ENCODE measurements at regions not wholly inside any gene's neighbourhood (a gene's known extent, or its start where the extent isn't known, plus 50 kb on each side); places are given as distances from the start of the nearest gene placed in this dataset.
A peak's percentile ranks its signal among the peaks of the same experiment; 100 is the strongest.
"Not testable (repeated sequence)": the region's sequence is repeated elsewhere in the genome, so short reads cannot be mapped to it uniquely, and the experiment has no call there.

DNA sequence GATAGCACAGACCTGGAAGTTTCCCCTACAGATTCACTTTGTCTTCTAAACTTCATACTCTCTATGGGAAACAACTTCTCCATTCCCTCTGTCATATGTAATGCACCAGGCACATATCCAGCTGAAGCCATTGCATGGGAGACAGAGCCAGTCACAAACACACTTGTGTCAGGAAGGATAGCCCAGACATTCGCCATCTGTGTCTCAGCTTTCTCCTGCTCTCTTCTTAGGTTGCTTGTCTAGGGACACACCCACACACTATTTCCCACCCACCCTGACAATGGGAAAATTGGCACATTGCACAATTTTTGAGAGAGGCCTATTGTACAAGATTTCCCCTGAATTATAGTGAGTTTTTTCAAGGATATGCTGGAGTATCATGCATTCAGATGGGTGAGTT, 158.4 kb upstream of the MPDZ start:
- Histone ChIP-seq H3K27me3 (replicated peaks; ENCODE audit: insufficient read depth) (peaks cover 59% of the 10 kb centered on the region), H3K4me2 (ENCODE audit: unreplicated experiment) (no peak overlapping the region), H3K27ac (no peak overlapping the region), H3K4me3 (no peak overlapping the region), H2AFZ (no peak overlapping the region), H3K79me2 (ENCODE audit: insufficient read depth) (no peaks in the 10 kb centered on the region), H3F3A (ENCODE audit: insufficient read depth) (no peaks in the 10 kb centered on the region), H3K36me3 (ENCODE audit: low read depth) (no peaks in the 10 kb centered on the region), H3K9me3 (ENCODE audit: low read depth) (no peaks in the 10 kb centered on the region), H3K9me2 (ENCODE audit: insufficient read depth) (no peaks in the 10 kb centered on the region), H4K20me1 (ENCODE audit: insufficient read depth) (no peaks in the 10 kb centered on the region), H3K4me1 (ENCODE audit: insufficient read depth) (no peaks in the 10 kb centered on the region), H3K9ac (no peak overlapping the region)
- no peak for DNase-seq
- in situ Hi-C loops (cut with MboI) = no loop called here
- 100% methylated on average over 1 of the region's 1 CpG for WGBS, 2 experiments (ENCODE audit: low coverage in 1 of 2, low lambda C conversion rate in 2 of 2, missing lambda C conversion rate in 2 of 2)
- no peak for TF ChIP-seq EZH2 (IDR thresholded peaks at IDR 0.05; ENCODE audit: insufficient read depth, poor library complexity, severe bottlenecking)
- TF ChIP-seq EZH2phosphoT487 (IDR thresholded peaks at IDR 0.05; ENCODE audit: insufficient read depth, low read depth) = no peak

DNA sequence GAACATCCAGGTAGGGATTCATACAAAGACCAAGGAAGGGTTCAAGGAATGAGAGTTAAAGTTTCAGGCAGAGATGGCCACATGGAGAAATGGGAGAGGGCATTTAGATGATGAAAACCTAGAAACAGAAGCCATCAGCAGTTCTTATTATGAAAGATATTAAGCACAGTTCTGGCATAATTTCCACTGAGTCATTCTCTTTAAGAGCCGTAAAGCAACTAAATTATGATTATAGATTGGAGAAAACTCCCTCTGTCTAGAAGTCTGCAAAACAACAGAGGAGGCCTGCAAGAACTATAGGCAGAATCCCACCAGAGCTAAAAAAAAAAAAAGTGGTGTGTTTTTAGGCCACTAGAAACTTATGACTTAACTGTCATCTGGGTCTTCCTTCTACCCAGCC, 157.1 kb upstream of the MPDZ start:
- Histone ChIP-seq H3K27me3 (replicated peaks; ENCODE audit: insufficient read depth) (peaks cover 49% of the 10 kb centered on the region), H2AFZ (no peak overlapping the region), H3K9me2 (ENCODE audit: insufficient read depth) (no peaks in the 10 kb centered on the region), H3K36me3 (ENCODE audit: low read depth) (no peaks in the 10 kb centered on the region), H3K4me3 (no peak overlapping the region), H3K79me2 (ENCODE audit: insufficient read depth) (no peaks in the 10 kb centered on the region), H3K27ac (no peak overlapping the region), H3F3A (ENCODE audit: insufficient read depth) (no peaks in the 10 kb centered on the region), H3K9ac (no peak overlapping the region), H4K20me1 (ENCODE audit: insufficient read depth) (no peaks in the 10 kb centered on the region), H3K4me2 (ENCODE audit: unreplicated experiment) (no peak overlapping the region), H3K9me3 (ENCODE audit: low read depth) (no peaks in the 10 kb centered on the region), H3K4me1 (ENCODE audit: insufficient read depth) (no peaks in the 10 kb centered on the region)
- 19 to 32% methylated on average over 1 of the region's 1 CpG for WGBS, 2 experiments (ENCODE audit: low coverage in 1 of 2, low lambda C conversion rate in 2 of 2, missing lambda C conversion rate in 2 of 2)
- in situ Hi-C loops (cut with MboI) = no loop called here
- peak; percentile 20 for DNase-seq
- TF ChIP-seq EZH2 (IDR thresholded peaks at IDR 0.05; ENCODE audit: insufficient read depth, poor library complexity, severe bottlenecking) (no peak), EZH2phosphoT487 (IDR thresholded peaks at IDR 0.05; ENCODE audit: insufficient read depth, low read depth) (no peak)

DNA sequence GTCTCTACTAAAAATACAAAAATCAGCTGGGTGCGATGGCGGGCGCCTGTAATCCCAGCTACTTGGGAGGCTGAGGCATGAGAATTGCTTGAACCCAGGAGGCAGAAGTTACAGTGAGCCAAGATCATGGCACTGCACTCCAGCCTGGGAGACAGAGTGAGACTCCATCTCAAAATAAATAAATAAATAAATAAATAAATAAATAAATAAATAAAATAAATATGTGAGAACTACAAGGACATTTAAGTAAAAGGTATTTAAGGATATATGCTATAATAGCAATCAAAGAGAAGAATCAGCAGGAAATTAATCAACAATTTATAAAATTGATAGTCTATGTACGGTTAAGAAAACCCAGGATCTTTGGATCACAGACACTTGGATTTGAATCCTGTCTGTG, 154.0 kb upstream of the MPDZ start:
- H3K4me3 ChIP-seq; H3K79me2 ChIP-seq (ENCODE audit: insufficient read depth); DNase-seq; H3F3A ChIP-seq (ENCODE audit: insufficient read depth); H3K36me3 ChIP-seq (ENCODE audit: low read depth); H3K9ac ChIP-seq; H2AFZ ChIP-seq; H3K4me1 ChIP-seq (ENCODE audit: insufficient read depth); in situ Hi-C loops (cut with MboI); H3K9me2 ChIP-seq (ENCODE audit: insufficient read depth); H3K9me3 ChIP-seq (ENCODE audit: low read depth); H3K27ac ChIP-seq; H3K4me2 ChIP-seq (ENCODE audit: unreplicated experiment); H4K20me1 ChIP-seq (ENCODE audit: insufficient read depth): not testable (repeated sequence)
- 93 to 98% methylated on average over 4 of the region's 4 CpGs for WGBS, 2 experiments (ENCODE audit: low coverage in 1 of 2, low lambda C conversion rate in 2 of 2, missing lambda C conversion rate in 2 of 2)
- H3K27me3 ChIP-seq (replicated peaks; ENCODE audit: insufficient read depth) = peaks cover 36% of the 10 kb centered on the region

DNA sequence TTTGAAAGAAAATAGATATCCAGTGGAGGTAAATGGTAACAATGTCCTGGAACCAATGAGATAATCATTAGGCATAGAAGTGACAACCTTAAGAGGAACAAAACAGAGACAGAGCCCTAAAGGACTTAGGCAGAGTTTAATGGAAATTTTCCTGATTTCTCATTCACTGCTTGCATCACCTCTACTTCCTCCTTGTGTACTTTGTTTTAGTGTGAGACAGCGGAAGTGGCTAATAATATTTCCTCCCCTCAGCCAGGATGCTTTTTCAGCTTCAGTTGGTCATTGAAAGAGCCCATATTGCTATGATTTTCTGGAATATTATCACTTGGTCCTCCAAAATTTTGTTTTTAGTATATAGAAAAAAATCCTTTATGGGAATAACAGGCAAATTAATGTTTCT, 153.4 kb upstream of the MPDZ start:
- in situ Hi-C loops (cut with MboI) = no loop called here
- no peak overlapping the region for H3K4me3 ChIP-seq
- WGBS, 2 experiments (ENCODE audit: low coverage in 1 of 2, low lambda C conversion rate in 2 of 2, missing lambda C conversion rate in 2 of 2) = 86 to 93% methylated on average over 1 of the region's 1 CpG

DNA sequence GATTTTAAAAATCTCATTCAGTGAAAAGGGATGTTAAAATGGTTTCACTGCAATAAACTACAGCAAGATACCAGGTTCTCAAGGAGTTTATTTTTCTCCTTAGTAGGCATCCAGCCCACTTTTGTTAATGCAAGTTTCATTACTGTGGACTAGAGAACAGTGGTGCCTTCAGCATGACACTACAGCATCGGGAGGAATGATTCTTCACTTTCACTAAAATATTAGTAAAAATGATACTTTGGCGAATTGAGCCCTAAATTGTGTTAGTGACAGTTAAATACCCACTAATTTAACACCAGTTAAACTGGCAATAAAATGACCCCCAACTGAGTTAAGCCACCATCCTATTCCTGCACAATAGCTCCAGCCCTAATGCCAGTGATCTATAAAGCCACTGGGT, 152.2 kb upstream of the MPDZ start:
- H3F3A ChIP-seq (ENCODE audit: insufficient read depth) = no peaks in the 10 kb centered on the region
- no peak for DNase-seq
- no peaks in the 10 kb centered on the region for H3K79me2 ChIP-seq (ENCODE audit: insufficient read depth)
- TF ChIP-seq EZH2phosphoT487 (IDR thresholded peaks at IDR 0.05; ENCODE audit: insufficient read depth, low read depth) = no peak
- no peak for TF ChIP-seq EZH2 (IDR thresholded peaks at IDR 0.05; ENCODE audit: insufficient read depth, poor library complexity, severe bottlenecking)
- no peak overlapping the region for H3K4me3 ChIP-seq
- no peaks in the 10 kb centered on the region for H3K9me2 ChIP-seq (ENCODE audit: insufficient read depth)
- no peaks in the 10 kb centered on the region for H4K20me1 ChIP-seq (ENCODE audit: insufficient read depth)
- in situ Hi-C loops (cut with MboI) = no loop called here
- peaks cover 26% of the 10 kb centered on the region; the same call in 1 of the 2 replicates for H3K27me3 ChIP-seq (replicated peaks; ENCODE audit: insufficient read depth)
- H3K4me1 ChIP-seq (ENCODE audit: insufficient read depth) = no peaks in the 10 kb centered on the region
- no peaks in the 10 kb centered on the region for H3K9me3 ChIP-seq (ENCODE audit: low read depth)
- H3K36me3 ChIP-seq (ENCODE audit: low read depth) = no peaks in the 10 kb centered on the region
- no peak overlapping the region for H3K9ac ChIP-seq
- no peak overlapping the region for H3K27ac ChIP-seq
- WGBS, 2 experiments (ENCODE audit: low coverage in 1 of 2, low lambda C conversion rate in 2 of 2, missing lambda C conversion rate in 2 of 2) = 82 to 84% methylated on average over 2 of the region's 2 CpGs
- H2AFZ ChIP-seq = no peak overlapping the region
- no peak overlapping the region for H3K4me2 ChIP-seq (ENCODE audit: unreplicated experiment)

More for the DNA sequence above, 153.4 kb upstream of the MPDZ start:
- Histone ChIP-seq H2AFZ (no peak overlapping the region), H3K36me3 (ENCODE audit: low read depth) (no peaks in the 10 kb centered on the region), H3K27ac (no peak overlapping the region), H3K9me2 (ENCODE audit: insufficient read depth) (no peaks in the 10 kb centered on the region), H4K20me1 (ENCODE audit: insufficient read depth) (no peaks in the 10 kb centered on the region), H3K79me2 (ENCODE audit: insufficient read depth) (no peaks in the 10 kb centered on the region), H3K4me1 (ENCODE audit: insufficient read depth) (no peaks in the 10 kb centered on the region), H3K9ac (no peak overlapping the region), H3K27me3 (replicated peaks; ENCODE audit: insufficient read depth) (peaks cover 34% of the 10 kb centered on the region; the same call in 1 of the 2 replicates), H3F3A (ENCODE audit: insufficient read depth) (no peaks in the 10 kb centered on the region), H3K9me3 (ENCODE audit: low read depth) (no peaks in the 10 kb centered on the region), H3K4me2 (ENCODE audit: unreplicated experiment) (no peak overlapping the region)
- no peak for DNase-seq
- TF ChIP-seq EZH2phosphoT487 (IDR thresholded peaks at IDR 0.05; ENCODE audit: insufficient read depth, low read depth) (no peak), EZH2 (IDR thresholded peaks at IDR 0.05; ENCODE audit: insufficient read depth, poor library complexity, severe bottlenecking) (no peak)

Measured in GM23248 (cell line).